ENCODE measurements at regions not wholly inside any gene's neighbourhood (a gene's known extent, or its start where the extent isn't known, plus 50 kb on each side); places are given as distances from the start of the nearest gene placed in this dataset.

- TF ChIP-seq CTCF (IDR thresholded peaks at IDR 0.05; ENCODE audit: low read length) (no peak), EZH2 (IDR thresholded peaks at IDR 0.05; ENCODE audit: borderline replicate concordance, low read length) (no peak)
- H2AFZ ChIP-seq (ENCODE audit: low read length) = no peak overlapping the region
- no peaks in the 10 kb centered on the region for H3K9me2 ChIP-seq (ENCODE audit: low read depth, low read length)
- no peaks in the 10 kb centered on the region for H3K27me3 ChIP-seq (ENCODE audit: insufficient read depth, low read length)
- H3K9me3 ChIP-seq (ENCODE audit: low read length) = no peaks in the 10 kb centered on the region
- no peaks in the 10 kb centered on the region for H3K36me3 ChIP-seq (ENCODE audit: insufficient read depth, low read length)
- no peaks in the 10 kb centered on the region for H3K79me2 ChIP-seq (ENCODE audit: insufficient read depth, low read length)
- no peak overlapping the region for H3K9ac ChIP-seq (ENCODE audit: low read length)
- no peaks in the 10 kb centered on the region for H4K20me1 ChIP-seq (ENCODE audit: insufficient read depth, low read length)
- no peak overlapping the region for H3K27ac ChIP-seq (ENCODE audit: low read depth, low read length, poor library complexity, severe bottlenecking)
- H3K4me1 ChIP-seq (ENCODE audit: insufficient read depth, low read length, severe bottlenecking) = peaks cover 59% of the 10 kb centered on the region
- no peak overlapping the region; the same call in 1 of the 2 replicates for H3K4me2 ChIP-seq (ENCODE audit: low read length)
- H3K4me3 ChIP-seq (ENCODE audit: low read depth, low read length, poor library complexity, severe bottlenecking) = no peak overlapping the region
- no peaks in the 10 kb centered on the region for H3F3A ChIP-seq (ENCODE audit: insufficient read depth, low read length)
Observed at GRCh38 chr1:234721476-234722269, 111.7 kb upstream of the IRF2BP2 start.

GRCh38 chr1:234720709-234721441 is 110.9 kb upstream of the IRF2BP2 start:
- Histone ChIP-seq H3K4me1 (ENCODE audit: insufficient read depth, low read length, severe bottlenecking) (peaks cover 51% of the 10 kb centered on the region), H3K9me2 (ENCODE audit: low read depth, low read length) (no peaks in the 10 kb centered on the region), H4K20me1 (ENCODE audit: insufficient read depth, low read length) (no peaks in the 10 kb centered on the region), H3K79me2 (ENCODE audit: insufficient read depth, low read length) (no peaks in the 10 kb centered on the region), H3K9me3 (ENCODE audit: low read length) (no peaks in the 10 kb centered on the region), H3K36me3 (ENCODE audit: insufficient read depth, low read length) (no peaks in the 10 kb centered on the region), H3K4me3 (ENCODE audit: low read depth, low read length, poor library complexity, severe bottlenecking) (no peak overlapping the region), H3K27me3 (ENCODE audit: insufficient read depth, low read length) (no peaks in the 10 kb centered on the region), H3K27ac (ENCODE audit: low read depth, low read length, poor library complexity, severe bottlenecking) (no peak overlapping the region), H2AFZ (ENCODE audit: low read length) (no peak overlapping the region), H3F3A (ENCODE audit: insufficient read depth, low read length) (no peaks in the 10 kb centered on the region), H3K4me2 (ENCODE audit: low read length) (no peak overlapping the region), H3K9ac (ENCODE audit: low read length) (no peak overlapping the region)
- no peak for TF ChIP-seq EZH2 (IDR thresholded peaks at IDR 0.05; ENCODE audit: borderline replicate concordance, low read length)
- TF ChIP-seq CTCF (IDR thresholded peaks at IDR 0.05; ENCODE audit: low read length) = no peak

- no peak overlapping the region for H3K4me3 ChIP-seq (ENCODE audit: low read depth, low read length, poor library complexity, severe bottlenecking)
- H3K27me3 ChIP-seq (ENCODE audit: insufficient read depth, low read length) = no peaks in the 10 kb centered on the region
- H3F3A ChIP-seq (ENCODE audit: insufficient read depth, low read length) = no peaks in the 10 kb centered on the region
- H3K4me2 ChIP-seq (ENCODE audit: low read length) = no peak overlapping the region
- no peak overlapping the region for H3K9ac ChIP-seq (ENCODE audit: low read length)
- H3K27ac ChIP-seq (ENCODE audit: low read depth, low read length, poor library complexity, severe bottlenecking) = no peak overlapping the region
- H4K20me1 ChIP-seq (ENCODE audit: insufficient read depth, low read length) = no peaks in the 10 kb centered on the region
- no peaks in the 10 kb centered on the region for H3K79me2 ChIP-seq (ENCODE audit: insufficient read depth, low read length)
- H3K36me3 ChIP-seq (ENCODE audit: insufficient read depth, low read length) = no peaks in the 10 kb centered on the region
- no peaks in the 10 kb centered on the region for H3K9me2 ChIP-seq (ENCODE audit: low read depth, low read length)
- TF ChIP-seq EZH2 (IDR thresholded peaks at IDR 0.05; ENCODE audit: borderline replicate concordance, low read length) (no peak), CTCF (IDR thresholded peaks at IDR 0.05; ENCODE audit: low read length) (no peak)
- H3K4me1 ChIP-seq (ENCODE audit: insufficient read depth, low read length, severe bottlenecking) = peaks cover 44% of the 10 kb centered on the region
- H2AFZ ChIP-seq (ENCODE audit: low read length) = no peak overlapping the region
- H3K9me3 ChIP-seq (ENCODE audit: low read length) = no peaks in the 10 kb centered on the region
Observed at GRCh38 chr1:234719454-234720251, 109.7 kb upstream of the IRF2BP2 start.
